Kidney (tissue), 13 donors: ENCODE measurements at regions not wholly inside any gene's neighbourhood (a gene's known extent, or its start where the extent isn't known, plus 50 kb on each side); places are given as distances from the start of the nearest gene placed in this dataset.
A peak's percentile ranks its signal among the peaks of the same experiment; 100 is the strongest.

Experiments
- DNase-seq, 5 donors: peaks; one replicate each; pipeline ENCODE4 v3.0.0-alpha.2; 2013 to 2020
- FAIRE-seq: peaks from 2 replicates; lab custom pipeline; 2012; peaks lifted over from hg19 to GRCh38; lab: Jason Lieb, UNC
- H3K27ac ChIP-seq, 2 donors: one replicate each; pipeline ENCODE4 v1.7.0; 2013; ENCODE audit warnings: low read depth in 2 of 2, low read length in 2 of 2, inconsistent platforms in 1 of 2
- H3K27me3 ChIP-seq: one replicate; pipeline ENCODE4 v1.7.1; 2013; ENCODE audit warnings: low read length, inconsistent platforms; ENCODE audit not compliant: control insufficient read depth, insufficient read depth
- H3K36me3 ChIP-seq, 3 donors: one replicate each; pipeline versions ENCODE4 v1.7.0 to v1.7.1; 2013; ENCODE audit warnings: low read length in 3 of 3, control low read depth in 1 of 3, inconsistent platforms in 1 of 3; ENCODE audit not compliant: insufficient read depth in 3 of 3, control insufficient read depth in 2 of 3
- H3K4me1 ChIP-seq, 3 donors: one replicate each; pipeline versions ENCODE4 v1.7.0 to v1.7.1; 2013; ENCODE audit warnings: low read length in 3 of 3, inconsistent platforms in 1 of 3, low read depth in 1 of 3; ENCODE audit not compliant: control insufficient read depth in 2 of 3, insufficient read depth in 2 of 3
- H3K4me3 ChIP-seq, 3 donors: one replicate each; pipeline versions ENCODE4 v1.7.0 to v1.8.1; 2013; ENCODE audit warnings: low read length in 3 of 3, control low read depth in 1 of 3, inconsistent platforms in 1 of 3
- H3K9ac ChIP-seq, 3 donors: one replicate each; pipeline versions ENCODE4 v1.7.0 to v1.7.1; 2013; ENCODE audit warnings: low read length in 3 of 3, control low read depth in 1 of 3, inconsistent platforms in 1 of 3
- H3K9me3 ChIP-seq, 3 donors: one replicate each; pipeline versions ENCODE4 v1.7.0 to v1.7.1; 2013; ENCODE audit warnings: low read length in 3 of 3, control low read depth in 1 of 3, inconsistent platforms in 1 of 3; ENCODE audit not compliant: control insufficient read depth in 2 of 3, insufficient read depth in 1 of 3
- CTCF ChIP-seq: IDR thresholded peaks from 3 replicates; pipeline ENCODE4 v1.5.1; 2012; ENCODE audit warnings: mild to moderate bottlenecking, moderate library complexity, borderline replicate concordance; ENCODE audit not compliant: insufficient read depth; ENCODE audit errors: extremely low read depth
- intact Hi-C: fragments of 100-400 bp; cut with DNase I; formaldehyde crosslinking; loops from one replicate; pipeline ENCODE4 v1.11.1; 2022
- donor health status: control.
- donor health status: control.
- donor health status: control.
- donor health status: control.
- donor health status: control.
- donor health status: DM: yes; HTN: yes; CAD: no.
- donor health status: Normal renal cell carcinoma (clear cell type).

- H3K4me3 ChIP-seq: no peak overlapping the region
- no peak for TF ChIP-seq CTCF
- H3K36me3 ChIP-seq: no peaks in the 10 kb centered on the region
- no peaks in the 10 kb centered on the region for H3K27me3 ChIP-seq
- no peak for FAIRE-seq
- H3K27ac ChIP-seq: peak overlapping the region in 1 of 2 donors; percentile 37
- H3K9me3 ChIP-seq: no peaks in the 10 kb centered on the region
- intact Hi-C loops: no loop called here
- no peak overlapping the region for H3K9ac ChIP-seq
- no peak for DNase-seq
- peaks cover 0 to 2% (median 0%) of the 10 kb centered on the region in 3 donors for H3K4me1 ChIP-seq
Measured at GRCh38 chr11:10618490-10618889, 50.0 kb upstream of the LYVE1 start.
